Neural crest cell (in vitro differentiated cells): ENCODE measurements at regions not wholly inside any gene's neighbourhood (a gene's known extent, or its start where the extent isn't known, plus 50 kb on each side); places are given as distances from the start of the nearest gene placed in this dataset.

Source experiments
- DNase-seq: peaks from one replicate; pipeline ENCODE4 v3.0.0; 2021; ENCODE audit warnings: low read depth, mixed read lengths, low spot score
- H3K27ac Mint-ChIP-seq: one replicate; pipeline ENCODE4 v1.8.0; 2021; ENCODE audit warnings: mild to moderate bottlenecking, mixed read lengths; ENCODE audit not compliant: unreplicated experiment
- H3K27me3 Mint-ChIP-seq: 2 replicates; pipeline ENCODE4 v1.8.0; 2021; ENCODE audit warnings: low read depth, mild to moderate bottlenecking, mixed read lengths
- H3K36me3 Mint-ChIP-seq: 2 replicates; pipeline ENCODE4 v1.8.0; 2021; ENCODE audit warnings: low read depth, mild to moderate bottlenecking, mixed read lengths
- H3K4me1 Mint-ChIP-seq: 2 replicates; pipeline ENCODE4 v1.8.0; 2021; ENCODE audit warnings: mixed read lengths
- H3K4me3 Mint-ChIP-seq: one replicate; pipeline ENCODE4 v1.8.0; 2021; ENCODE audit warnings: mild to moderate bottlenecking, mixed read lengths
- H3K9me3 Mint-ChIP-seq: 2 replicates; pipeline ENCODE4 v1.8.0; 2021; ENCODE audit warnings: mixed read lengths
- CTCF ChIP-seq: fragments of 200-600 bp; sonication (generic); conservative IDR thresholded peaks from 2 replicates; pipeline ENCODE4 v1.5.0; 2021; ENCODE audit warnings: antibody characterized with exemption, mild to moderate bottlenecking

- H3K4me1 Mint-ChIP-seq, result no peaks in the 10 kb centered on the region
- H3K36me3 Mint-ChIP-seq, result no peaks in the 10 kb centered on the region
- TF ChIP-seq CTCF, result no peak
- H3K9me3 Mint-ChIP-seq, result peaks cover 4% of the 10 kb centered on the region
- no peaks in the 10 kb centered on the region for H3K27me3 Mint-ChIP-seq
- no peak overlapping the region for H3K27ac Mint-ChIP-seq
- no peak overlapping the region for H3K4me3 Mint-ChIP-seq
- no peak for DNase-seq
These were observed 188.2 kb upstream of the LYPLAL1 start for GRCh38 chr1:218985424-218985984.

DNA sequence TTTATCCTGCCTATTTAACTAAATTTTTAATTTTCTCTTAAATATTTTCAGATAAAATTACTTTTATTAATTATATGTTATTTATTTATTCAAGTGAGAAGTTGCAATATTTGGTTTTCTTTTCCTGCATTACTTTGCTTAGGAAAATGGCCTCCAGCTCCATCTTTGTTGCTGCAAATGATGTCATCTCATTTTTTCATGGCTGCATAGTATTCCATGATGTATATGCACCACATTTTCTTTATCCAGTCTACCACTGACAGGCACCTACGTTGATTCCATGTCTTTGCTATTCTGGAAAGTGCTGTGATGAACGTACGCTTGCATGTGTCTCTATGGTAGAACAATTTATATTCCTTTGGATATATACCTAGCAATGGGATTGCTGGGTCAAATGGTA is 186.9 kb upstream of the LYPLAL1 start:
- H3K4me1 Mint-ChIP-seq, result no peaks in the 10 kb centered on the region
- H3K27me3 Mint-ChIP-seq, result no peaks in the 10 kb centered on the region
- H3K4me3 Mint-ChIP-seq, result no peak overlapping the region
- peaks cover 4% of the 10 kb centered on the region for H3K9me3 Mint-ChIP-seq
- no peak for DNase-seq
- TF ChIP-seq CTCF, result no peak
- no peak overlapping the region for H3K27ac Mint-ChIP-seq
- no peaks in the 10 kb centered on the region for H3K36me3 Mint-ChIP-seq

GRCh38 chr1:218990019-218990418 is 183.7 kb upstream of the LYPLAL1 start:
- no peak for DNase-seq
- Mint-ChIP-seq H3K36me3 (no peaks in the 10 kb centered on the region), H3K9me3 (peaks cover 4% of the 10 kb centered on the region), H3K4me1 (no peaks in the 10 kb centered on the region), H3K4me3 (no peak overlapping the region), H3K27me3 (no peaks in the 10 kb centered on the region), H3K27ac (no peak overlapping the region)
- TF ChIP-seq CTCF, result no peak

DNA sequence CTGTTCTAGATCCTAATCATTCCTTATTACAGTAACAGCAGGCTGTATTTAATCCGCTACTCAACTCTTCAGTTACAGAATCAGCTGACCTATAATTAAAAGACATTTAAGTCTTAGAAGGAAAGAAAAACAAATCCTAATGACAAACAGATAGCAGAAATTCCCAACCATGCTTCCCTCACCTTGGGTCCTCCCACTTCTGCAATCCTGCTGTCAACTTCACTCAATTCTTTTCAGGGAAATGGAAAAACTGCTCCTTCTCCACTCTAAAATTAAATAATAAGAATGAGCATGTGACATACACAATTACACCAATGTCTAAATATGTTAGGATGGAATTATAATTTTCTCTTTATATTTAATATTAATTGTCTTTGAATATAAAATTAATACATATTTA is 182.6 kb upstream of the LYPLAL1 start:
- peaks cover 4% of the 10 kb centered on the region for H3K9me3 Mint-ChIP-seq
- H3K4me3 Mint-ChIP-seq, result no peak overlapping the region
- H3K4me1 Mint-ChIP-seq, result no peaks in the 10 kb centered on the region
- DNase-seq, result no peak
- no peak for TF ChIP-seq CTCF
- no peaks in the 10 kb centered on the region for H3K36me3 Mint-ChIP-seq
- H3K27ac Mint-ChIP-seq, result no peak overlapping the region
- H3K27me3 Mint-ChIP-seq, result no peaks in the 10 kb centered on the region

DNA sequence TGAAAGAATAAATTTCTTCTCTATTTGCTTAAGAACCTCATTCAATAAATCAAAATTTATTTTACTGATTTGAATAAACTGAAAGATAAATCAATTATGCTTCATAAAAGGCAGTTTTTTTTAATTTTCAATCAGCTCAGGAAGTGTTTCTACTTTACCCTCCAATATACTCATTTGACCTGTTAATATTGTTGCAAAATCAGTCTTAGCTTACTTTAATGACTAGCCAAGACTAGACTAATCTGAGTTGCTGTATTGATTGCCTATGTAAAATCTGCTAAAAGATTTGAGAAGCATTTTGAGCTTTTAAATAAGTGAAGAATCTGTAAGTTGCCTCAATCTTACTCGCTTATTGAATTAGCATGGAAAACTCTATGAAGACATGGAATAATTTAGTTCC is 179.1 kb upstream of the LYPLAL1 start:
- H3K9me3 Mint-ChIP-seq, result no peaks in the 10 kb centered on the region
- no peaks in the 10 kb centered on the region for H3K4me1 Mint-ChIP-seq
- H3K27me3 Mint-ChIP-seq, result no peaks in the 10 kb centered on the region
- no peaks in the 10 kb centered on the region for H3K36me3 Mint-ChIP-seq
- no peak for TF ChIP-seq CTCF
- H3K27ac Mint-ChIP-seq, result no peak overlapping the region
- no peak for DNase-seq
- no peak overlapping the region for H3K4me3 Mint-ChIP-seq
